ENCODE measurements at regions not wholly inside any gene's neighbourhood (a gene's known extent, or its start where the extent isn't known, plus 50 kb on each side); places are given as distances from the start of the nearest gene placed in this dataset.
A peak's percentile ranks its signal among the peaks of the same experiment; 100 is the strongest.
"Not testable (repeated sequence)": the region's sequence is repeated elsewhere in the genome, so short reads cannot be mapped to it uniquely, and the experiment has no call there.

DNA sequence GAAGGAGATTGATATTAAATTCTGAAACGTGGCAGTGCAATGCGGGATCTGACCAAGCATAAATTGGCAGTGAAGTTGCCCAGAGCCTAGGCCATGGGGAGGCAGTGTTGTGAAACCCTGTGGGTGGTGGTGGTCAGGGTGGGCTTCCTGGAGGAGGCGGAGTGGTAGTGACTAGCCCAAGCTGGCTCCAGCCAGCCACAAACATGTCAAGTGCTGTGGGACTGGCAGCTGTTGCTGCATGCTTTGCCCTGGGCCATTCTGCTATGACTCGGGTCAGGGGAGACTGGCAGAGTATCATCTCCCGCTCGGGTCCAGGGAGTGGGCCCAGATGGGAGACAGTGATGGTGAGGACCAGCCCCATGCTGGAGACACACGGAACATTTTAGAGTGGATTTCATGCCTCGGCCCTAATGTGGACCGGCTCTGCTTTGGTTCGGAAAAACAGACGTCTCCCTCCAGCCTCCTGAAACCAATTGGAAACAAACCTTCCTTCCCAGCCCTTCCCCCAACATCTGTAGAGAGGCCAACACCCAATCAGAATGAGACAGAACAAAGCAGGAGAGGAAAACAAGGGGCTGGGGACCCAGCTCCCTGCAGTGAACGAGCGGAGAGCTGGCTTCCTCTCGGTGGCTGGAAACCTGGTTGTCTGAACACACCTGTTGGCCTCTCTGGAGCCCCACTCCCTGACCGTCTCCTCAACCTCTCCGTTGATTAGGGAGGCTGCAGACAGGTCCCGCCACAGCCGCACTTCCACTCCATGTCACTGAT lies 58.2 kb downstream of the TMEM270 start:
- DNase-seq: no peak

DNA sequence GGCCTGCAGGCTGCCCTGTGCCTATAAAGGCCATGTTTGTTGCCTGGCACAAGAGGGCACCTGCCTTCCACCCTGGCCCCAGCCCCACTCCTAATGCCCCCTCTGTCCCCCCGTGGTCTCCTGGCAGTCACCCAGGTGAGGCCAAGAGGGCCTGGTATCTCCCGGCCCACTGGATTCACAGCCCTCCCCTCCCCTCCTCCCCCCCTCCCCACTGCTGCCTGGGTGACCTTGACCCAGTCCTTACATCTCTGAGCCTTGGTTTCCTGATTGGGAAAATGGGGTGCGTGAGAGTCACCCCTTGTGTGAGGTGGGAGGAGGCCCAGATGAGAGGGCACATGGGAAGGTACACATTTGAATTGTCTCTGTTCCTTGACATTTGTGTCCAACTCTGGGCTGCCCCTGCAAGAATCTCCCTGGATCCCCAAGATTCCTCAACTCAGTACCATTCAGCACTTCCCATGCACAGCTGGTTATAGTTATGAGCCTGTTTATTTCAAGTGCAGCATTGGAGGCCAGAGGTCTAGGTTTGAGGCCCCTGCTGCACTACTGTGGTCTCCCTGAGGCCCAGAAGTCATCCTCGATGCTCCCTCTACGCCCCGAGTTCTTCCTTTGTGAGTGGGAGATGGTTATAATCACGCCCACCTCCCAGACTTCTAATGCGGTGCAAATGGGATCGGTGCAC lies 58.9 kb downstream of the TMEM270 start:
- DNase-seq: no peak

DNA sequence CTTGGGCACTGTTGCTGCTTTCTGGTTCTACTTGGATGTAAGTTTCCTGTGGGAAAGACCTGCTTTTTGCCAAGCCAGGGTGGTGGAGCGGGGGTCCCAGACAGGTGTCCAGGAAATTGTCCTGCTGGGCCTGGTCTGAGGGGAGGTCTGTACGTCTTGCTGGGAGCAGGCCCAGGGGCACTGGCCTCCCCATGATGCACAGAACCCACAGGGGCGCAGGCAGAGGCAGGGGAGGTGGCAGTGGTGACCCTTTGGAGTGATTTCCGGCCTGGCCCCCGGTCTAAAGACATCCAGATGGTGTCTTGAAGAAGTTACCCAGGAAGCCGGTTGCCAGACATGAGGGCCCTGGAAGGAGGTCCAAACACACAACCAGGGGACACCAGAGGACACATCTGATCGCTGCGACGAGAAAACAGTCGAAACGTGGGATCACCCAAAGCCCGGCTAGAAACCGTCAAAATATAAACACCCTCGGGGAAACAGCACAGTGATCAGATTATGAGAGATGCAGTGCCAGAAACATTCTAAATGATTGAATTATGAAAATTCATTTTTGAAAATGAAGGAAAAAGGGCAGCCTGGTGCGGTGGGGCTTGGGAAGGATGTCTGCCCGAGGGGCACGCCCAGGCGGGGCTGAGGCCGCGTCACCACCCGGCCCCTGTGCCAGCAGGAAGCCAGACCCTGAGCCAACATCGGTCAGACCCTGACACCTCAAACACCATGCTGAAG lies 59.6 kb downstream of the TMEM270 start:
- DNase-seq: no peak

DNA sequence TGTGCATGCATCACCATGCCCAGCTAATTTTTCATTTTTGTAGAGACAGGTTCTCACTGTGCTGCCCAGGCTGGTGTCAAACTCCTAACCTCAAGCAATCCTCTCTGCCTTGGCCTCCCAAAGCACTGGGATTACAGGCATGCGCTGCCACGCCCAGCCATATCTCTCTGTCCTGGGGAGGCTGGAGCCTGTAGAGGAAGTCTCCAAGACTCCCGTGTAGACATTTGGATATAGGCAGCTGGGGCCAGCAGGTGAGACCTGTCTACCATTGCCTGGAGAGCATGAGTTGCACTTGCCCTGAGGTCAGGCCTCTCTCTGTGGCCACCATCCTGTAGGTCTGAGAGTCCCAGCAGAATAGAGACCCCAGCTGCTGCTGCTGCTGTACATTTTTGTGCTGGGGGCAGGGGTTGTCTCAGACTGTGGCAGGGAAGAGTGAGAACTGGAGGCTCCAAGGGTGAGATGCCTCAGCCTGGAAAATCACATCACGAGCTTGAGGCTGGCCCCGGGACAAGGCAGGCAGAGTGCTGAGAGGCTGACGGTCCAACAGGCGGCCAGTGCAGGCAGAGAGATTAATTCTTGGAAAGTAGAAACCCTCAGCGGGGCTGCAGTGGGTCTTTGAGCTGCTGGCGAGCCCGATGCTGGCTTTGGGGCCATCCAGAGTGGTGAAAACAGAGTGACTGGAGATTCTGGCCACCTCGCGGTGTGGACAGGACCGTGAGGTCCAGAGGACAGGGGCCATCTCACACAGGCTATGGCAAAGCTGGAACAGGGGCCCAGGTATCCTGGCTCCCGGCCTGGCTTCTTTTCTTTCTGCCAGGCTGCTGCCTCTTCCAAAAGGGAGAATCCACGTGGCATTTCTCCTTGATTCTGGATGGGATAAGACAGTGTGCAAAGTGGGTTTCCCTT lies 60.9 kb downstream of the TMEM270 start:
- DNase-seq: no peak

DNA sequence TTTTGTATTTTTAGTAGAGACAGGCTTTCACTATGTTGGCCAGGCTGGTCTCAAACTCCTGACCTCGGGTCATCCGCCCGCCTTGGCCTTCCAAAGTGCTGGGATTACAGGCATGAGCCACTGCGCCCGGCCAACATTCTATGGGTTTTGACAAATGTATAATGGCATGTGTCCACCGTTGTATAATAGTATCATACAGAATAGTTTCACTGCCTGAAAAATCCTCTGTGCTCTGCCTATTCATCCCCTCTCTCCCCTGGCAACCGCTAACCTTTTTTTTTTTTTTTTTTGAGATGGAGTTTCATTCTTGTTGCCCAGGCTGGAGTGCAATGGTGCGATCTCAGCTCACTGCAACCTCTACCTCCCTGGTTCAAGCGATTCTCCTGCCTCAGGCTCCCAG lies 67.7 kb downstream of the TMEM270 start:
- DNase-seq: not testable (repeated sequence)

DNA sequence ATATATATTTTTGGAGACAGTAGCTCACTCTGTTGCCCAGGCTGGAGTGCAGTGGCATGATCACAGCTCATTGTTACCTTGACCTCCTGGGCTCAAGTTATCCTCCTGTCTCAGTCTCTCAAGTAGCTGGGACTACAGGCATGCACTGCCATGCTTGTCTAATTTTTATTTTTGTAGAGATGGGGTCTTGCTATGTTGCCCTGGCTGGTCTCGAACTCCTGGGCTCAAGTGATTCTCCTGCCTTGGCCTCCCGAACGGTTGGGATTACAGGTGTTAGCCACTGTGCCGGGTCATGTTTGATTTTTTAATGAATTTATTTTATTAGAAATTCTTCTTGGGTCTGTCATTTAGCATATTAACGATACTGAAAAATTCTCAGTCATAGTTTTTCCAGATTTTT lies 70.5 kb downstream of the TMEM270 start:
- DNase-seq: no peak

DNA sequence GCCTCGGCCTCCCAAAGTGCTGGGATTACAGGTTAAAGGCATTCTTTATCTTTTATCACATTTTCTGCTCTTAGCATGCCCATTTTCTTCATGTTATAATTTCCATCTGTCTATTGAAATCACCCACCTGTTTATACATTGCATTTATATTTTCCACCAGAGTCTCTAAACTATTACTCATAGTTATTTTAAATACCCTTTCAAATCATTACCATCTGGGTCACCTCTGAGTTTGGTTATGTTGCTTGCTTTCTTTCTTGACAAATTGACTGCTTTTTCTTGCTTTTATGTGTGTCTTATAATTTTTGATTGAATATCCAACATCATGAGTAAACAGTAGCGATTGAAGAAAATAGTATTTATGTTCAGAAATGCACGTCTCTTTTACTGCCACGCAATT lies 71.4 kb downstream of the TMEM270 start:
- DNase-seq: no peak

DNA sequence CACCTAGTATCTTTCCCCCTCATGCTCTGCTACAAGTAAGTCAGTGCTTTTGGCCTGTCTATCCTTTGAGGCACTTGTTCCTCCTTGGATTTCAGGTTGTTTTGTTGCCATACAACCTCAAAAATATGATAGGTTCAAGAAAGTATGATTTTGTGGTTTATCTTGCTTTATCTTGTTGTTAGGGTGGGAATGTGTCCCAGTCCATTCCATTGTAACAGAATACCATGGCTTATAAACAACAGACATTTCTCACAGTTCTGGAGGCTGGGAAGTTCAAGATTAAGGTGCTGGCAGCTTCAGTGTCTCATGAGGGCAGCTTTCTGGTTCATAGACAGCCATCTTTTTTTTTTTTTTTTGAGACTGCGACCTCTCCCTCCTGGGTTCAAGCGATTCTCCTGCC lies 72.1 kb downstream of the TMEM270 start:
- no peak for DNase-seq

DNA sequence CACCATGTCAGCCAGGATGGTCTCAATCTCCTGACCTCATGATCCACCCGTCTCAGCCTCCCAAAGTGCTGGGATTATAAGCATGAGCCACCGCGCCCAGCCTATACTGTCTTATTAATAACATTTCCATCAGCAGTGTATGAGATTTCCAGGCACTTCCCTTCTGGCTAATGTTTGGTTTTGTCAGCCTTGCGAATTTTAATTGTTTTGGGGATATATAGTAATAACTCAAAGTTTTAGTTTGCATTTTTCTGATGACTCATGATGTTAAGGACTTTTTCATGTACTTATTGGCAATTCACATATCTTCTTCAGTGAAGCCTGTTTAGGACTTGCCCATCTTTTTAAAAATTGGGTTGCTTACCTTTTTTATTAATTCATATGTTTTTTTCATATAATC lies 76.0 kb downstream of the TMEM270 start:
- DNase-seq: no peak

DNA sequence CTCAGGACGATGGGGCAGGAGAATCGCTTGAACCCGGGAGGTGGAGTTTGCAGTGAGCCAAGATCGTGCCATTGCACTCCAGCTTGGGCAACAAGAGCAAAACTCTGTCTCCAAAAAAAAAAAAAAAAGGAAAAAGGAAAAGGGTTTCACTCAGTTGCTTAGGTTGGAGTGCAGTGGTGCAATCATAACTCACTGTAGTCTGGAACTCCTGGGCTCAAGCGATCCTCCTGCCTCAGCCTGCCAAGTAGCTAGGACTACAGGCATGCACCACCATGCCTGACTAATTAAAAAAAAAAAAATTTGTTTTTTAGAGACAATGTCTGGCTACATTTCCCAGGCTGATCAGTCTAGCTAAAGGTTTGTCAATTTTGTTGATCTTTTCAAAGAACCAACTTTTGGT lies 76.7 kb downstream of the TMEM270 start:
- DNase-seq: not testable (repeated sequence)

DNA sequence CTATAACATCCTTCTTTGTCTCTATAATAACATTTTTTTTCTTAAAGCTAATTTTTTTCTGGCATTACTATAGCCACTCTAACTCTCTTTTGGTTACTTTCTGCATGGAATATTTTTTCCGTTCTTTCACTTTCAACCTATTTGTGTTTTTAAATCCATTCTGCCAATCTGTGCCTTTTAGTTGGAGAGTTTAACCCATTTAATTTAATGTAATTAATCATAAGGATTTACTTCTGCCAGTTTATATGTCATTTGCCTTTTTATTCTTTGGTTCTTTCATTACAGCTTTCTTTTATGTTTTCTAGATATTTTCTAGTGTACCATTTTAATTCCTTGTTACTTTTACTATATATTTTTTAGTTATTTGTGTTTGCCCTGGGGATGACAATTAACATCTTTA lies 78.6 kb downstream of the TMEM270 start:
- DNase-seq: no peak

DNA sequence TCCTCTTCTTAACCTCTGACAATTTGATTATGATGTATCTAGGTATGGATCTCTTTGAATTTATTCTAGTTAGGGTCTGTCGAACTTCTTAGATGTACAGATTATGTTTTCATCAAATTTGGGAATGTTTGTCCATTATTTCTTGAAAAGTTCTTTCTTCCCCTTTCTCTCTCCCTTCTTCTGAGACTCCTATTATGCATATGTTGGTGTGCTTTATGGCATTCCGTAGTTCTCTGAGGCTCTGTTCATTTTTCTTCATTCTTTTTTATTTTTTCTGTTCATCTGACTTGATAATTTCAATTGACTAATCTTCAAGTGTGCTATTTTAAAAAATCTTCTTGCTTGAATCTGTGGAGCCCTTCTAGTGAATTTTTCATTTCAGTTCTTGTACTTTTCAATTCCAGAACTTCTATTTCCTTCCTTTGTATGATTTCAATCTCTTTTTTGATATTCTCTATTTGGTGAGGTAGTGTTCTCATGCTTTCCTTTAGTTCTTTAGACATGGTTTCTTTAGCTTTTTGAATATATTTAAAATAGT lies 79.8 kb downstream of the TMEM270 start:
- no peak for DNase-seq

DNA sequence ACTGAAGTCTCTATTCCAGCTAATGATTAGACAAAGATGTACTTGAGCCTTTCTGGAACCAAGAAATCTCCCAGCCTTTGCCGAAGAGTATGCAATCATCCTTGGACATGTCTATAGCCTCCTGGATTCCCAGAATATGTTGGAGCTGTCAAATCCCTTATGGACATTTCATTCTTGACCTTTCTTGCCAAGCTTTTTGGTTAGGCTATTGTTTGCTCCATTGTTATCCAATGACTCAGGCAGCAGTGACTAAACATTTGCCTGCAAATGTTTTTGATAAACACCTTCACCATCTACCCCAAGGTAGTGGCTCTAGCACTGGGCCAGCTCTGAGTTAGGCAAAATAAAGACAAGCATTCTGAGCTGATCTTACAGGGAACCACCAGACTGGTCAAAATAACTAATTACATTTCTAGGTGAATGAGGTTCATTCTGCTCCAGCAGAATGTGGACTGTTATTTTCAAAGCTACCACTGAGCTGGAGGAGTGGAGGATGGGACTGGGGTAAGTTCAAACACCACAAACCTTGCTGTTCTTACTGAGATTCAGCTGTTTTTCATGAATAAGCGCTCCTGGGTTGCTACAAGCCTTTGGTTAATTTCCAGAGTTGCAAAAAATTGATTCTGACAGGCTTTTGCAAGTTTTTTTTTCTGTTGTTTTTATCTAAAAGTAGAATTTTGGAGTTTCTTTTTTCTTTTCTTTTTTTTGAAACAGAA lies 81.0 kb downstream of the TMEM270 start:
- no peak for DNase-seq

DNA sequence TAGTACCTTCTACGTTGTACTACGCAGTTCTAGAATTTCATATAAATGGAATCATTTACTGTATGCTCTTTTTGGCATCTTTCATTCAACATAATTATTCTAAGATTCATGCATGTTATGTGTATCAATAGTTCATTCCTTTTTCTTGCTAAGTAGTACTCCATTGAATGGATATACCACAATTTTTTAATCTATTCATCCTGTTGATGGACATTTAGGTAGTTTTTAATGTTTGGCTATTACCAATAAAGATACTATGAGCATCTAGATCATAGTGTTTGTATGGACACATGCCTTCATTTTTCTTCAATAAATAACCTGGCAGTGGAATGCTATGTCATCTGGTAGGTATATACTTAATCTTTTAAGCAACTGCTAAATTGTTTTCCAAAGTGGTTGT lies 83.0 kb upstream of the ELN start:
- no peak for DNase-seq

DNA sequence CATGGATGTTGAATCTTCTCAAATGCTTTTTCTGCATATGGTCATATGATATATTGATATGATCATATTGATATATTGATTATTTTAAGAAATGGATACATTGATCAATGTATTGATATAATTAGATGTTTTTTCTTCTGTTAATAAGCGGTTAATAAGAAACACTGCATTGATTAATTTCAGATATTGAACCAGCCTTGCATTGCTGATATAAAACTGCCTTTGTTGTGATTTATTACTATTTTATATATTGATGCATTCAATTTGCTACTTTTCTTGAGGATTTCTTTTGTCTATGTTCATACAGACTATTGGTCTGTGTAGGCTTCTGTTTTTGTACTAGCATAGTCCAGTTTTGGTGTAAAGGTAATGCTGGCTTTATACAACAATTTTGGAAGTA lies 79.7 kb upstream of the ELN start:
- no peak for DNase-seq

DNA sequence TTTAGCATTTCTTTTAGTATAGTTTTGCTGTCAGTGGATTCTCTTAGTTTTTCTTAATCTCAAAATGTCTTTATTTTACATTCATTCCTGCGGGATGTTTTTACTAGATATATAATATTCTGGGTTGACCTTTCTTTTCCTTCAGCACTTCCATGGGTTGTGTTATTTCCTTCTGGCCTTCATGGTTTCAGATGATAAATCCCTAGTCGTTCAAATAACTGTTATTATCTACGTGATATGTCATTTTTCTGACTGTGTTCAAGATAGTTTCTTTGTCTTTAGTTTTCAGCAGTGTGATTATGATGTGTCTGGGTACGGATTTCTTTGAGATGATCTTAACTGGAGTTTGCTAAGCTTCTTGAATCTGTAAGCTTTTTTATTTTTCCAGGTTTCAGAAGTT lies 75.7 kb upstream of the ELN start:
- no peak for DNase-seq

DNA sequence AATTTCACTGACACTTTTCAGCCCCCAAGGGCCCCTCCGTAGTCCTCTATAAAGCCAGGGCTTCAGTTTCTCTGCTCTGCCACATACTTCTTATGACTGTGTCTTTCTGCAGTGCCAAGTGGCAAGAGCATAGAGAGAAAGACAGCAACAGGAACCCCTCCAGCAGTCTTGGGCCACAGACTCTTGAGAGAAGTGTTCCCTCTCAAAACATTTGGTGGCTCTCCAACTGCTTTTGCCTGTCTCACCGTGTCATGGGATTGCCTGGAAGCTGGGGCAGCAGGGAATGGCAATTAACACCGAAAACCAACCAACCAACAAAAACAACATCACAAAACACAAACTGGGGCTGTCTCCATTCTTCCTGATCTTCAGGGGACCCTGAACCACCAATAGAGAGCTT lies 73.8 kb upstream of the ELN start:
- no peak for DNase-seq

DNA sequence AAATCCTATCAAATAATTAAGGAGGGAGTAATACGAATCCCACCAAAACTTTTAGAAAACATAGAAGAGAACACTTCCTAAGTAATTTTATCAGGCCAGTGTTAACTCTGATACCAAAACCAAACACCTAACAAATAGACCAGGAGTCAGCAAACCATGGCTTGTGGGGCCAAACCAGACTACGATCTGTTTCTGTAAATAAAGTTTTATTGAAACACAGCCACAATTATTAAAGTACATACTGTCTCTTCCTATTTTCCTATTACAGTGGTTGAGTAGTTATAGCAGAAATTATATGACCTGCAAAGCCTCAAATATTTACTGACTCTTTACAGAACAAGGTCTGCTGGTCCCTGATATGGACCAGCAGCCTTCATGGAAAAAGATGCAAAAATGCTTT lies 73.1 kb upstream of the ELN start:
- no peak for DNase-seq

DNA sequence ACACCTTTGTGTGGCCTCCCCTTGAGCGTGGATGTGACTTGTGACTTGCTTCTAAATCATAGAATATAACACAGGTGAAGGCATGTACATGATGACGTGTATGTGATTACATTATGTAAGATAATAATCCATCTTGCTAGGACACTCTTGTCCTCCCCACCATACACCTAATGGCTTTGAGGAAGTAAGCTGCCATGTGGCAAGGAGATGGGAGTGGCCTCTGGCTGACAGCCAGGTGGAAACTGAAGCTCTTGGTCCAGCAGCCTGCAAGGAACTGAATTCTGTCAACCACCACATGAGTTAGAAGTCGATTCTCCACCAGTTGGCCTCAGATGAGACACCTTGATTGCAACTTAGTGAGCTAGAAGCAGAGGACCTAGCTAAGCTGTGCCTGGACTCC lies 67.4 kb upstream of the ELN start:
- DNase-seq: peak in 2 of 4 experiments; percentile 16 to 27

DNA sequence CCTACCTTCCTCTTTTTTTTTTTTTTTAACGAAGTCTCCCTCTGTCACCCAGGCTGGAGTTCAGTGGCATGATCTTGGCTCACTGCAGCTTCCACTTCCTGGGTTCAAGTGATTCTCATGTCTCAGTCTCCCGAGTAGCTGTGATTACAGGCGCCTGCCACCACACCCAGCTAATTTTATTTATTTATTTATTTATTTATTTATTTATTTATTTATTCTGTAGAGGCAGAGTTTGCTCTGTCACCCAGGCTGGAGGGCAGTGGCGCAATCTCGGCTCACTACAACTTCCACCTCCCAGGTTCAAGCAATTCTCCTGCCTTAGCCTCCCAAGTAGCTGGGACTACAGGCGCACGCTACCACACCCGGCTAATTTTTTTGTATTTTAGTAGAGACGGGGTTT lies 66.0 kb upstream of the ELN start:
- DNase-seq: not testable (repeated sequence)

DNA sequence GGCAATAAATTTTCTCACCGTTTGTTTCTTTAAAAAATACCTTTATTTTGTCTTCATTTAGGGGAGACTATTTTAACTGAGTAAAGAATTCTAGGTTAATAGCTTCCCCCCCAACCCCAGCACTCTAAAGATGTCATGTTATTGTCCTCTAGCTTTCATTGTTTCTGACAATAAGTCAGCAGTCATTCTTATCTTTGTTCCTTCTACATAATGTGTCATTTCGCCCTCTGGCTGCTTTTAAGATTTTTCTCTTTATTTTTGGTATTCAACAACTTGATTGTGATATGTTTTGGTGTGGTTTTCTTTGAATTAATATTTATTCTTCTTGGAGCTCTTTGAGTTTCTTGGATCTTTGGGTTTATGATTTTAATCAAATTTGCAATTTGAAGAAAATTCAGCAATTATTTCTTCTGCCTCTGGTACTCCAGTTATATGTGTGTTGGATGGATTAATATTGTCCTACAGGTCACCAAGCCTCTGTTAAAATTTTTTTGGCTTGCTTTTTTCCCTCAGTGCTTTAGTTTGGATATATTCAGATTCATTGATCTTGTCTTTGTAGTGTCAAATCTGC lies 64.6 kb upstream of the ELN start:
- DNase-seq: no peak

Data from suppressor macrophage (primary cell).